ENCODE measurements at regions not wholly inside any gene's neighbourhood (a gene's known extent, or its start where the extent isn't known, plus 50 kb on each side); places are given as distances from the start of the nearest gene placed in this dataset.

GRCh38 chr3:182738583-182739411, 54.5 kb upstream of the ATP11B start:
- TF ChIP-seq, protein P1, sequence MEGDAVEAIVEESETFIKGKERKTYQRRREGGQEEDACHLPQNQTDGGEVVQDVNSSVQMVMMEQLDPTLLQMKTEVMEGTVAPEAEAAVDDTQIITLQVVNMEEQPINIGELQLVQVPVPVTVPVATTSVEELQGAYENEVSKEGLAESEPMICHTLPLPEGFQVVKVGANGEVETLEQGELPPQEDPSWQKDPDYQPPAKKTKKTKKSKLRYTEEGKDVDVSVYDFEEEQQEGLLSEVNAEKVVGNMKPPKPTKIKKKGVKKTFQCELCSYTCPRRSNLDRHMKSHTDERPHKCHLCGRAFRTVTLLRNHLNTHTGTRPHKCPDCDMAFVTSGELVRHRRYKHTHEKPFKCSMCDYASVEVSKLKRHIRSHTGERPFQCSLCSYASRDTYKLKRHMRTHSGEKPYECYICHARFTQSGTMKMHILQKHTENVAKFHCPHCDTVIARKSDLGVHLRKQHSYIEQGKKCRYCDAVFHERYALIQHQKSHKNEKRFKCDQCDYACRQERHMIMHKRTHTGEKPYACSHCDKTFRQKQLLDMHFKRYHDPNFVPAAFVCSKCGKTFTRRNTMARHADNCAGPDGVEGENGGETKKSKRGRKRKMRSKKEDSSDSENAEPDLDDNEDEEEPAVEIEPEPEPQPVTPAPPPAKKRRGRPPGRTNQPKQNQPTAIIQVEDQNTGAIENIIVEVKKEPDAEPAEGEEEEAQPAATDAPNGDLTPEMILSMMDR (IDR thresholded peaks at IDR 0.05), result no peak
- TF ChIP-seq POLR2AphosphoS5 (IDR thresholded peaks at IDR 0.05) (no peak), EP300 (IDR thresholded peaks at IDR 0.05) (no peak)

Data from suprapubic skin (tissue), 4 donors.